Heart left ventricle (tissue), 16 donors: ENCODE measurements at regions not wholly inside any gene's neighbourhood (a gene's known extent, or its start where the extent isn't known, plus 50 kb on each side); places are given as distances from the start of the nearest gene placed in this dataset.

Experiments
- ATAC-seq, 4 donors: fragments of 200-7000 bp; cut with Tn5 transposase; one replicate each; pipeline ENCODE4 v1.9.1; 2020 to 2022; ENCODE audit warnings: moderate library complexity in 4 of 4, mild to moderate bottlenecking in 3 of 4, moderate number of reproducible peaks in 1 of 4
- DNase-seq, 5 donors: peaks; one replicate each; pipeline ENCODE4 v3.0.0-alpha.2; 2020
- H3K27ac ChIP-seq, 12 donors: fragments of 200-600 bp; sonication (generic) in 4 of 12; one replicate each; pipeline versions ENCODE4 v1.5.0 to v1.8.0; 2016 to 2022; ENCODE audit warnings: mild to moderate bottlenecking in 2 of 12
- H3K27me3 ChIP-seq, 9 donors: fragments of 200-600 bp; sonication (generic) in 2 of 9; one replicate each; pipeline versions ENCODE4 v1.5.1 to v1.8.0; 2016 to 2022; ENCODE audit warnings: mild to moderate bottlenecking in 3 of 9
- H3K36me3 ChIP-seq, 9 donors: fragments of 200-600 bp; sonication (generic) in 2 of 9; one replicate each; pipeline versions ENCODE4 v1.5.0 to v1.8.0; 2018 to 2022; ENCODE audit warnings: mild to moderate bottlenecking in 2 of 9
- H3K4me1 ChIP-seq, 12 donors: fragments of 200-600 bp; sonication (generic) in 4 of 12; one replicate each; pipeline versions ENCODE4 v1.5.0 to v1.8.0; 2016 to 2022; ENCODE audit warnings: mild to moderate bottlenecking in 3 of 12
- H3K4me3 ChIP-seq, 12 donors: fragments of 200-600 bp; sonication (generic) in 4 of 12; one replicate each; pipeline versions ENCODE4 v1.5.0 to v1.8.0; 2017 to 2022; ENCODE audit warnings: mild to moderate bottlenecking in 9 of 12, moderate library complexity in 4 of 12
- H3K9me3 ChIP-seq, 12 donors: fragments of 200-600 bp; sonication (generic) in 4 of 12; one replicate each; pipeline versions ENCODE4 v1.5.0 to v1.8.0; 2016 to 2022; ENCODE audit warnings: mild to moderate bottlenecking in 1 of 12
- POLR2A ChIP-seq, 2 donors: fragments of 450-650 bp; IDR thresholded peaks; one replicate each; pipeline ENCODE4 v1.6.1; 2017; ENCODE audit warnings: antibody characterized with exemption in 2 of 2, mild to moderate bottlenecking in 2 of 2, moderate library complexity in 2 of 2
- WGBS, 4 donors: extraction: QIAGEN DNeasy Blood & Tissue Kit in 2 of 4; methylation state at CpG; one replicate each; pipeline versions ENCODE4 v1.1.5 to v1.1.7; 2013 to 2018; 5-methylcytosine and 5-hydroxymethylcytosine counted together
- intact Hi-C, 10 donors: fragments of 100-400 bp; cut with DNase I; formaldehyde crosslinking; loops; one replicate each; pipeline versions ENCODE4 v1.11.1 to v1.14.2; 2022
- TF ChIP-seq, protein P1 (sequence below), 12 donors: fragments of 200-600 bp; sonication (generic) in 4 of 12; IDR thresholded peaks; one replicate each; pipeline versions ENCODE4 v1.5.0 to v1.8.0; 2018 to 2022; ENCODE audit warnings: antibody characterized with exemption in 12 of 12, mild to moderate bottlenecking in 5 of 12
- donor health status: ischemic (EF 13 %, LVEDD 7.1; RV severe dilation, severe dysfunction).
- donor health status: healthy with polysubstance abuse.
- donor health status: DM: no; HTN: yes; CAD: no.
- donor health status: DM: no; HTN: no; CAD: no.
- donor health status: ischemic (EF 25% LVEDD 6.9; RV normal size, moderate dysfunction).
- donor health status: ischemic (EF 25% LVEDD 5.7; RV mildly dilated, moderate dysfunction).
- donor health status: healthy.
- donor health status: DM: yes; HTN: yes; CAD: no.
- donor health status: ischemic (EF 35%, LVEDD 5.7; RV mildly dilated, moderate dysfunction).
- donor health status: nonischemic (EF 11% LVEDD 7.7; RV severe dilation, severe dysfunction).
- donor health status: DM: yes; HTN: yes; CAD: no.
- donor health status: PGD.
- donor health status: ischemic (EF 29% LVEDD 5.4; RV normal size, mild dysfunction).
- donor health status: nonischemic (EF 23%, LVEDD 6.1; RV moderate dilation, normal function).

DNA sequence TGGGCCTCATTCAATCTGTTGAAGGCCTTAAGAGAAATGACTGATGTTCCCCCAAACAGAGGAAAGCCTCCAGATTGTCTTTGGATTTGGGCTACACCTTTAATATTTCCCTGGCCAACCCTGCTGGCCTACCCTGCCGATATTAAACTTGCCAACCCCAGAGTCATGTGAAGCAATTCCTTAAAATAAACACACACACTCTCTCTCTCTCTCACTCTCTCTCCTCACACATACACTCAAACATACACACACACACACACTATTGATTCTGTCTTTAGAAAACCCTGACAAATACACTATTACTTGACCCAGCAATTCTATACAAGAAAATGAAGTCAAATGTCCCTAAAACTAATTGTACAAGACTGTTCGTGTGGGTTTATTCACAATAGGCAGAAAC is 109.9 kb upstream of the ST8SIA2 start:
- intact Hi-C loops = loop anchor here in 1 of 10 donors (5.0 kb wide), 1 partner anchor 98 kb away; no protein-coding TSS in a partner anchor
- TF ChIP-seq, protein P1, sequence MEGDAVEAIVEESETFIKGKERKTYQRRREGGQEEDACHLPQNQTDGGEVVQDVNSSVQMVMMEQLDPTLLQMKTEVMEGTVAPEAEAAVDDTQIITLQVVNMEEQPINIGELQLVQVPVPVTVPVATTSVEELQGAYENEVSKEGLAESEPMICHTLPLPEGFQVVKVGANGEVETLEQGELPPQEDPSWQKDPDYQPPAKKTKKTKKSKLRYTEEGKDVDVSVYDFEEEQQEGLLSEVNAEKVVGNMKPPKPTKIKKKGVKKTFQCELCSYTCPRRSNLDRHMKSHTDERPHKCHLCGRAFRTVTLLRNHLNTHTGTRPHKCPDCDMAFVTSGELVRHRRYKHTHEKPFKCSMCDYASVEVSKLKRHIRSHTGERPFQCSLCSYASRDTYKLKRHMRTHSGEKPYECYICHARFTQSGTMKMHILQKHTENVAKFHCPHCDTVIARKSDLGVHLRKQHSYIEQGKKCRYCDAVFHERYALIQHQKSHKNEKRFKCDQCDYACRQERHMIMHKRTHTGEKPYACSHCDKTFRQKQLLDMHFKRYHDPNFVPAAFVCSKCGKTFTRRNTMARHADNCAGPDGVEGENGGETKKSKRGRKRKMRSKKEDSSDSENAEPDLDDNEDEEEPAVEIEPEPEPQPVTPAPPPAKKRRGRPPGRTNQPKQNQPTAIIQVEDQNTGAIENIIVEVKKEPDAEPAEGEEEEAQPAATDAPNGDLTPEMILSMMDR (IDR thresholded peaks at IDR 0.05) = no peak
- no peak for TF ChIP-seq POLR2A (IDR thresholded peaks at IDR 0.05)
- WGBS, 4 donors = 28 to 35% (median 31%) methylated on average over 2 of the region's 2 CpGs
- DNase-seq (no peak), ATAC-seq (peak in 3 of 4 donors; percentile 74 to 88 (median 78))
- Histone ChIP-seq H3K9me3 (no peaks in the 10 kb centered on the region), H3K4me1 (peaks cover 0 to 5% (median 0%) of the 10 kb centered on the region in 12 donors), H3K4me3 (no peak overlapping the region), H3K27ac (peak overlapping the region in 4 of 12 donors; percentile 19 to 55 (median 44)), H3K27me3 (no peaks in the 10 kb centered on the region), H3K36me3 (no peaks in the 10 kb centered on the region)

DNA sequence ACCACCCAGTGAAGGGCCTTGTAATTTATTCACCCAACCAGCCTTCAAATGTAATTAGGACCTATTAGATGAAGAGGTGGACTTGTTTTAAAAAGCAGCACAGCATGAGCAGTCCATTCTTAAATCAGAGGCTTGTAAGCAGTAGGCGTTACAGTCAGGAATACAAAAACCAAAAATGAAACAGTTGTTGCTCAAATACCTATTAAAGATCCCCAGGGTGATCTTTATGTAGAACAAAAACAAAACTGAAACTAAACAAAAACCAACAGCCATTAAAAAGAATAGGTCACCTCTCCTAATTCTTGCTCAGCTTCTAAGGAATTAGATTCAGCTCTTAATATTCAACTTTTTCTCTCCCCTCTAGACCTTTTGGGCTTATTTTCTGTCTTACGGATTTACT is 104.9 kb upstream of the ST8SIA2 start:
- H3K9me3 ChIP-seq = no peaks in the 10 kb centered on the region
- no peak overlapping the region for H3K4me3 ChIP-seq
- WGBS, 4 donors = 57 to 81% (median 78%) methylated on average over 2 of the region's 2 CpGs
- no peaks in the 10 kb centered on the region for H3K27me3 ChIP-seq
- peaks cover 0 to 25% (median 0%) of the 10 kb centered on the region in 12 donors for H3K4me1 ChIP-seq
- TF ChIP-seq POLR2A (IDR thresholded peaks at IDR 0.05) = no peak
- TF ChIP-seq, protein P1 (IDR thresholded peaks at IDR 0.05) = no peak
- no peaks in the 10 kb centered on the region for H3K36me3 ChIP-seq
- DNase-seq (no peak), ATAC-seq (no peak)
- intact Hi-C loops = no loop called here
- H3K27ac ChIP-seq = no peak overlapping the region

DNA sequence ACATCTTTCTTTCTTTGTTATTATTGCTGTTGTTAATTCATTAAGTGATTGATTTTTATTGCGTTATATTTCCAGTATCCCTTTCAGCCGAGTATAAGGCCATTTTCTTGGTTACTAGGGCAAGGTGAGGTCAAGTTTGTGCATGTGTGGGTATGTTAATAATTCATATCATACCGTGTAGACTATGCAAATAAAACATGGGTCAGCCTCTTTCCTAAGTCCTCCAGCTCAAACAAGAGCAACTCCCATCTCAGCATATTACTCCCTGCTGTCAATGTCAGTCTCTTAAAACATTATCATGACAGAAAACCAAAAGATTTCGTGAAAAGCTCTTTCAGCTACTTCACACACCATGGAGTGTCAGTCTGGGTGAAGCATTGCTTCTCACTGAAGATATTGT is 103.9 kb upstream of the ST8SIA2 start:
- Histone ChIP-seq H3K27me3 (no peaks in the 10 kb centered on the region), H3K4me3 (no peak overlapping the region), H3K36me3 (no peaks in the 10 kb centered on the region), H3K9me3 (no peaks in the 10 kb centered on the region), H3K27ac (no peak overlapping the region), H3K4me1 (peaks cover 0 to 20% (median 0%) of the 10 kb centered on the region in 12 donors)
- intact Hi-C loops = loop anchor here in 1 of 10 donors (10.0 kb wide), 1 partner anchor 65 kb away; no protein-coding TSS in a partner anchor
- WGBS, 4 donors = 71 to 82% (median 78%) methylated on average over 4 of the region's 4 CpGs
- DNase-seq = no peak
- no peak for ATAC-seq
- TF ChIP-seq, protein P1 (IDR thresholded peaks at IDR 0.05) = no peak
- no peak for TF ChIP-seq POLR2A (IDR thresholded peaks at IDR 0.05)

DNA sequence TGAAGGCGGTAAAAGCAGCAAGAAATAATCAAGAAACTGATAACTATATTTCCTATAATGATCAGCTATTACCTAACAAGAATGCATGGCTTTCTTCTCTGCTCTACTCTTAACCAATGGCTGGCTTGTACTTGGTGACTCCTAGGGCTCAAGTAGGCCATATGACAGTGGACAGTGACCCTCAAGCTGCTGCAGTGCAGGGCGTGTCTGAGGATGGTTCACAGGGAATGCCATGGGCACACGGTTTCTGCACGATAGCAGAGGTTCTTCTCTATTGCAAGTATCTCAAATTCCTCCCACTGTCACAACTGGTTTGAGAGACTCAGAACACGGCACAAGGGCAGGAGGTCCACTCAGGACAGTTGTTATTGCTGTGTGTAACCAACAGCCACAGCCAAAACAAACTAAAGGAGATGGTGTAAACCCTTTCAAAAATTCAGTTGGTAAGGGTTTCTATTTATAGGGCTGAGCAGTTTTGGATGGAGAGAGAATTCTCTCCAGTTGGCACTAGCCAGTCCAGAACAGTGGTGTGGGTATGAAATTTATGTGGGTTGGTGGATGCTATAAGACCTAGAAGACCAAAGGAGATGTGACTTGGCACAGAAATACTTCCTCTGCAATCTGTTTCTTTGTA is 103.2 kb upstream of the ST8SIA2 start:
- TF ChIP-seq, protein P1 (IDR thresholded peaks at IDR 0.05) = no peak
- no peak for TF ChIP-seq POLR2A (IDR thresholded peaks at IDR 0.05)
- H3K36me3 ChIP-seq = no peaks in the 10 kb centered on the region
- H3K4me3 ChIP-seq = no peak overlapping the region
- peak in 1 of 5 donors; percentile 27 for DNase-seq
- no peaks in the 10 kb centered on the region for H3K9me3 ChIP-seq
- peaks cover 0 to 20% (median 0%) of the 10 kb centered on the region in 12 donors for H3K4me1 ChIP-seq
- 52 to 80% (median 60%) methylated on average over 5 of the region's 5 CpGs for WGBS, 4 donors
- H3K27ac ChIP-seq = peak overlapping the region in 3 of 12 donors; percentile 15 to 54 (median 21)
- intact Hi-C loops = loop anchor here in 1 of 10 donors (10.0 kb wide), 1 partner anchor 64 kb away; no protein-coding TSS in a partner anchor
- H3K27me3 ChIP-seq = no peaks in the 10 kb centered on the region
- ATAC-seq = peak; percentile 69 to 91 (median 84)
